Thyroid gland (tissue), 4 donors: ENCODE measurements at regions not wholly inside any gene's neighbourhood (a gene's known extent, or its start where the extent isn't known, plus 50 kb on each side); places are given as distances from the start of the nearest gene placed in this dataset.
"Not testable (repeated sequence)": the region's sequence is repeated elsewhere in the genome, so short reads cannot be mapped to it uniquely, and the experiment has no call there.

Experiments
- CTCF ChIP-seq, 6 experiments: fragments of 200-600 bp in 3 of 6; fragments of 450-650 bp in 3 of 6; sonication (generic) in 3 of 6; IDR thresholded peaks; one replicate each; pipeline ENCODE4 v1.5.1; 2016 to 2019; ENCODE audit warnings: antibody characterized with exemption in 6 of 6, mild to moderate bottlenecking in 2 of 6, inconsistent platforms in 1 of 6, moderate library complexity in 1 of 6
- POLR2A ChIP-seq, 2 donors: fragments of 450-650 bp; IDR thresholded peaks; one replicate each; pipeline ENCODE4 v1.6.1; 2017; ENCODE audit warnings: antibody characterized with exemption in 2 of 2, mild to moderate bottlenecking in 2 of 2, moderate library complexity in 1 of 2

- not testable (repeated sequence) for TF ChIP-seq CTCF, POLR2A (IDR thresholded peaks at IDR 0.05)
These were observed 3950.5 kb upstream of the TPTE start for GRCh38 chr21:6570700-6571368.
